HEK293T (cell line): ENCODE measurements at regions not wholly inside any gene's neighbourhood (a gene's known extent, or its start where the extent isn't known, plus 50 kb on each side); places are given as distances from the start of the nearest gene placed in this dataset.

Experiments used
- CTBP1 ChIP-seq: fragments of 450-650 bp; IDR thresholded peaks from 2 replicates; pipeline ENCODE4 v1.6.1; 2016; ENCODE audit warnings: borderline replicate concordance
- FOXA1 ChIP-seq: fragments of 450-650 bp; IDR thresholded peaks from 2 replicates; pipeline ENCODE4 v1.6.1; 2016; ENCODE audit warnings: mild to moderate bottlenecking
- FOXM1 ChIP-seq: fragments of 450-650 bp; IDR thresholded peaks from 2 replicates; pipeline ENCODE4 v1.6.1; 2017; ENCODE audit warnings: mild to moderate bottlenecking, borderline replicate concordance
- L3MBTL2 ChIP-seq: fragments of 450-650 bp; conservative IDR thresholded peaks from 2 replicates; pipeline ENCODE4 v1.6.1; 2016; ENCODE audit warnings: mild to moderate bottlenecking

DNA sequence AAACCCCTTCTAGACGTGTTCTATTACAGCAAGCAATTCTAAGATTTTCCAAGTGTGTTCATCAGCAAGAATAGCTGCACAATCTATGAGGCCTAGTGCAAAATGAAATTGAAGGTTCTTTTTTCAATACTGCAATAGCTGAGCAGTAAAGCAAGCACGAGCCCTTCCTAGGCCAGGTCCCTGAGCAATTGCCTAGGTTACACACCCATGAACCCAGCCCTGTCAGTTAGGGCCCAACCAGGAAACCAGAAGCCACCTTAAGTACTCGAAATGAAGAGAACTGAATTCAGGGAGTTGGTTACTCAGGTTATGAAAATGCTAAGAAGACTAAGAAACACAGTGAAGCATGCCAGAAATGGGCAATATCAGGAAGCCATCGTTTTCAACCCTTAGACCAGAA, 52.0 kb upstream of the VWC2 start:
- TF ChIP-seq FOXM1: no peak
- TF ChIP-seq L3MBTL2: no peak
- no peak for TF ChIP-seq CTBP1
- TF ChIP-seq FOXA1: no peak
